ENCODE measurements at regions not wholly inside any gene's neighbourhood (a gene's known extent, or its start where the extent isn't known, plus 50 kb on each side); places are given as distances from the start of the nearest gene placed in this dataset.

DNA sequence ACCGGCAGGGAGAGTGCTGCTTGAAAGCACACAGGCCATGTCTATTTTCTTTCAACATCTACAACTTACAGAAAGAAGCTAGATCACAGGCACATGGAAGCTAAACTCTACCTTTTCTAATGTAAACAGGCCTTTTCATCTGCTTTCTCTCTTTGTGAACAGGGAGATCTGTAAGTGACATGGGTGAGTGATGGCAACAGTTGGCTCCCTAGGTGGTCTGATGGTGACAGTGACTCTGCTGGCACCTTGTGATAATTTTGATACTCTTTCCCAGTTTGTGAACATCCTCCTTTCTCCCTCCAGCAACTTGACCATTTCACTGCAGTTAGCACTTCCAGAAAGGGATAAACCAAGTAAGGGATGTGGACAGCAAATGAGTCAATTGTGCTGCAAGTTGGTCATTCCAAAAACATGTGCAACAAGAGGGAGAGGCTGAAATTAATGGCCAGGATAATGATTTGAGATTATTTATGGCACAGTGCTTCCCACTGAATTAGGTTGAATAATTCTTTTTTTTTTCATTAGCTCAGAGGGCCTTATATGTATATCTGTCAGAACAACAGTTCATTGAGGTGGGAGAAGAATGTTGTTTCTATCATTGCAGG, 89.5 kb downstream of the XCL2 start:
- no peak for DNase-seq

DNA sequence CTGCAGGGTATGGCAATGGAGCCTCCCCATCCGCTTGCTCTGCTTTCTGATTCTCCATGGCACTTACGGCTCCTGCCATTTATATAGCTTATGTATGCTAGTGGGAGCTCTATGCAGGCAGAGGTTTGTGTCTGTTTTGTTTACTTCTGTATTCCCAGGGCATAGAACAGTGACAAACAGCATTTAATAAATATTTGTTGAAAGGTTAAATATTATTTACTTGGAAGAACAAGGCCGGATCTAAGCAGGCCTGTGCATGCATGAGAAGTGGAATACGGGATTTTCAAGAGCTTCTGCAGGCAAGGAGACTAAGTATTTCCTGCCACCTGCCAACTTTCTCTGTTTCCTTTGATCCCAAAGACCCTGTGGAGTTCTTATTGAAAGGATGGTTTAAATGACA, 90.7 kb downstream of the XCL2 start:
- DNase-seq = no peak

DNA sequence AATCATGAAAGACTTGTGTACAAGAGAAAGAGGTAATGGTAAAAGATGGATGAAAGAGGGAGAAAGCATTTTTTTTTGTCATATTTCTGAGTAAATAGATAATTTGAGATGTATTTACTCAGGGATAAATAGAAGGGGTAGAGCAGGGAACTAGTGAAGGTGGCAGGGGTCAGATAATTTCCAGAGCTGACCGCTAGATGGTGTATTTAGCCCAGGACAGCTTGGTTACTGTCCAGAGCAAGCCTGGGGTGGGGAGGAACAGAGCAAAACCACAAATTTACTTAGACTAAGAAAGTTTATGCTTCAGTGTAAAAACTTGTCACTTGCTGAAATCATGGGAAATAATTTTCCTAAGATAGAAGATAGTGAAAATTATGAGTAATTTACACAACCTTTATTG, 91.5 kb downstream of the XCL2 start:
- peak; percentile 9 to 31 for DNase-seq

DNA sequence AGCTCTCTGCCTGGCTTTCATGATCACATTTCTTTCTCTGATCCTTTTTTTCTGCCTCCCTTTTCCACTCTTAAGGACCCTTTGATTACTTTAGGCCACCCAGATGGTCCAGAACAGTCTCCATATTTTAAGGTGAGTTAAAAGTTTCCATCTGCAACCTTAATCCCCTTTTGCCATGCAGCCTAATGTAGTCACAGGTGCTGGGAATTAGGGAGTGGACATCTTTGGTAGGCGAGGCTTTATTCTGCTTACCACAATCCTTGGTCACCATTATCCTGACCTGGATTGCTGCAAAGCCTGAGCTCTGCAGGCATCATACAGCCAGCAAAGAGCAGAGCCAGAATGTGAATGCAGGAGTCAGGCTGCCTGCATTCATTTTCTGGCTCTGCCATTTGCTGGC, 95.9 kb downstream of the XCL2 start:
- no peak for DNase-seq

DNA sequence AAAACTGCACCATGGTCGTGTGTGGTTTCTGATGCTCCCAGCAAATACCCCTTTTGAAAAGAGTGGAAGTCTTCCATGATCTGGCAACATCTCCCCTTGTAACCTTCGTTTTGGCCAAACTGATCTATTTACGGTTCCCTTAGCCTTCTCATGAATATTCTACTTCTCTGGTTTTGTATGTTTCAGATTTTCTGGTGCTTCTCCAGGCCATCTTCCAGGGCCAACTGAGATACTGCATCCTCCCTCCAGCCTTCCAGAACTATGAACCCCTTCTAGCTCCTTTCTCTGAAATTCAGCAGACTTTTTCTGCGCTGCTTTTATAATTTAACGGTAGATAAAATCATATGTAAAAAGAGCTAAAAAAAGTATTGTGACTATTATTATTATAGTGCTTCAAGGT, 97.7 kb downstream of the XCL2 start:
- DNase-seq = no peak

DNA sequence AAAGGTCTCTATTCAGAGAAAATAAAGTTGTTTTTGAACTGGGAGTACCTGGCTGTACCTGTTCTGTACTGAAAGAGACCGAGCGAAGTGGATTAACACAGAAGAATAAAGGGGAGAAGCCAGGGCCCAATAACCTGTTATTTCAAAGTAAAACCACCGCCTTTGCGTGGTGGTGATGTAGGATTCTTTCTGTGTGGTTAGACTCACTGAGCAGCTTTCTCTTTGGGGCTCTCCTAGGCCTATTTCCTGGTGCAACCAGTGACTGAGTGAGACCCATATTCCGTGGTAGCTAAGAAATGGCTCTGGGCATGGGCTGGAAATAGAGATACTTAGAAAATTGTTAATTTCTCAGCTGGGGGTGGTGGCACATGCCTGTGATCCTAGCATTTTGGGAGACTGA, 99.9 kb downstream of the XCL2 start:
- DNase-seq = no peak

DNA sequence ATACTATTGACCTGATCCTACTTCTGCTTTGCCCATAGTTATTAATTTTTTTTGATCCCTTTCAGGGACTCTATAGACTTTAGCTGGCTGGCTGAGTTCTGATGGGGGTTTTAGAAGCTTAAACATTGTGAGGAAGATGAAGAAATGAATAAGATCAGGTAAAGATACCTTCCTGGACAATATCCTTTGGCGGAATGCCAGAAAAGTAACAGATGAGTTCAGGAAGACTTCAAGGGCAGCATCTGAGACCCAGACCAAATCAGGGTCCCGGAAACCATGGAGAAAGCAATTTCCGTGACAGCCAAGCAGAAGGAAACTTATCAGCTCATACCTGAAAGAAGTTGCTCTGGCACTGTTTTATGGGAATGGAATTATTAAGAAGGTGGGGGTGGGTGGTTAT, 100.4 kb downstream of the XCL2 start:
- no peak for DNase-seq

DNA sequence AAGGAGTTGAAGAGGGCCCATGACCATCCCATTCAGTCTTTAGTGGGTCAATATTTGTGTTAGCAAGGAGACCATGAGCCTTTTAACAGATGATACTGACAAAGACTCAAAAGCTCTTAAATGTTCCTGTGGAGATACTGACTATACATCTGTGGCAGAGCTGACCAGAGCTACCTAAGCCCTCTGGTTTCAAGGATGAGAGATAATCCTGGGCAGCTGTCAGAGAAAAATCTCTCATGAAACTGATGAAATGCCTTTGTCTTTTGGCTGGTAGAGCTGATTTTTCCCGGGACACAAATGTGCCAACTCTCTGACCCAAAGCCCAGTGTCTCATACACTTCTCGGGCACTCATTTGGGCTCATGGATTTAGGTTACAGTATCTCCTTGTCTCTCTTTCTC, 100.9 kb downstream of the XCL2 start:
- DNase-seq = no peak

DNA sequence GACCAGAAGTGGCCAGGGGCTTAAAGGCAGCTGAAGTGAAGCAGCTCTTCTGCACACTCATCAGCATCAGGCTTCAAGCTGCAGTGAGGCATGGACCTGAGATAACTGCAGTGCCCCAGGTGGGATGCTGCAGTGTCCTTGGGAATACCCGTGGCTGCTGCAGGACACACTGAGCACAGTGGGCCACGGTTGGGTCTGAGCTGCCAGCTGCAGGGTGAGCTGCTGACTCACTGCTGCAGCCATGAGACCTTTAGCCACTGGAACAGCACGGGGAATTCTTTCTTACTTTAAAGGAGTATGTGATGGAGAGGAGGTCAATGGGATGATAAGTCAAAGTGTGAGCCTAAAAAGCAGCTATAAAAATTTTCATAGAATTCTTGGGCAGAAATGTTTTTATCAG, 102.1 kb downstream of the XCL2 start:
- no peak for DNase-seq

DNA sequence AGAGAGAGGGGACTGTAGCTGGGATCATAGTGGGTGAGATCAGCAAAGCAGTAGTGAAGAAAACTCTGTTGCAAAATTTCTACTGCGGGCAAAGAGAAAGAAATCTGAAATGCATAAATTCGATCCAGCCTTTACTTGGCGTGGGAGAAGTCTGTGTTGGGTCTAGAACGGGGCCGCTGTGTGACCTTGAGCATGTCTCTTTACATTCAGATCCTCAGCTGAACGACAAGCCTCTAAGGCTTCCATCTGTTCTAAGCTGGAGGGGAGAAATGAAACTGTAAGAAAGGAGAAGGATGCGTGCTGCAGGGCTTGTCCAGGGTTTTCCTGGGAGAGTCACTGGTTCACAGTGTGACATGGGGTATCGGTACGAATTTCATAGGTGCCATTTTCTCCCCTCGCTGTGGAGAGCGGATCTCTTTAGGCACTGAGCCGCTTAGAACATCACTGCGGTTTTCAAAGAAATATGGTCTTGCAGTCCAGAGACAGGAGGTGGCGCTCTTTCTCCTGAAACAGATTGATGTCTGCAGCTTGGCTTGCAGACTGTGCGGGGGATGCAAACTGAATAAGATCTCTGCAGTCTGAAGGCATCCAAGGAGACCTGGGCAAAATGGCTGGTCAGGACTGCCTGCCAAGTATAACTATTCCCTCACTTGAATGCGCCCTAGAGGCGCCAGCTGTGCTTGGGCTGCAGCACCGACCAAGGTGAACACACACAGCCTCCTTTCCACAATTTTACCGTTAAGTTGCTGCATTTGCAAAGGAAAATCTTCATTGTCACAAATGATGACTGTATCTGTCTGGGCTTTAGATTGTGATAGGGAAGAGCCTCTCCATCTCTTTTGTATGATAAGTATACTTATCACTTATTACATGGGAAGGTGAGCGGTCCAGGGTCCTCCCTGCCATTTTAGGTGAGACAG, 104.1 kb downstream of the XCL2 start:
- peak; percentile 92 to 93 for DNase-seq

DNA sequence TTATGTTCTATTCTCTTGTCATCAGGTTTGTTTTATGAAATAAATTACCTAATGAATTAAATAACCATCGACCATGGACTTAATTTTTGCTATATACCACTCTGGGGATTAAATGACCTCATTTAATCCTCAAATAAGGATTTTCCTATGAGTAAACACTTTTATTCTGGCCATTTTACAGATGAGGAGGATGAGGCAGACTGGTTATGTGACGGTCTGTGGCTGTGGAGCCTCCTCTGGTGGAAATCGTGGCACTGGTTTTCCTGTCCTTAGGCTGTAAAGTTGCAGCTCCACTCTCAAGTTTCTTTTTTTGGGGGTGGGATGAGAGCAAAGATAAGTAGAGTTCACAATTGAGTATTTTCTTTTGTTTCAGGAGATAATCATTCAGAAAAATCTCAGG, 105.2 kb downstream of the XCL2 start:
- no peak for DNase-seq

DNA sequence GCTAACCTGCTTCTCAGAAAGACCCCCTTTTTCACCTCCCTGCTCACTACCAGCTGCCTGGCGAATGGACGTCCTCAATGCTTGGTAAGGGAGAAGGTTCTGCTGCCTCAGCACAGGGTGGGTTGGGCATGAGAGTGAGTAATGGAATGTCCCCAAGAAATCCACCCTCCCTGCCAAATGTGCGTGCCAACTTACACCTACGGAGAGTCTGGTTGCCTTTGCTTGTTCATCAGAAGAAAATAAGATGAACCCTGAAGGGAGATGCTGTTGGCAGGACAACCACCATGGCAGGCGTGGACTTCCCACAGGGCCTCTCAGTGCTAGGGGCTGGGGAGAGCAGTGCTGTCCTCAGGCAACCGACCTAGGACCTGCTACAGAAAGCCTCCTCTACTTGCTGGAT, 106.0 kb downstream of the XCL2 start:
- no peak for DNase-seq

DNA sequence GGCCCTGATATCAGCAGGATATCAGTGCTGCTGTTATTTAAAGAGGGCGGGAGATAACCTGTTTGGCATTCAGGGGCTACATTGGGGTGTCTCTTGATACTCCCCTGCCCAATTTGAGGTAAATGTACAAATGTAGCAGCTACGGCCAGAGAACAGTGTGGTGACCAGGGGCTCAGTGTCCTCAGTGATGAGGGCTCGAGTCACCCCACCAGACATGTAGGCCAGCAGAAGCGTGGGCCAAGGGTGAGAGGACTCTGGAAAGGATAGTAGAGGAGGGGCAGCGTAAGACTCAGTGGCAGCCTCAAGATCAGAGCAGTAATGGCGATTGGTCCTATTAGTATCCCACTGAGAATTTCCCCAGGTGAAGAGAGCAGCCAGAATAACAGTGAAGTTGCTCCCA, 108.4 kb downstream of the XCL2 start:
- DNase-seq = no peak

DNA sequence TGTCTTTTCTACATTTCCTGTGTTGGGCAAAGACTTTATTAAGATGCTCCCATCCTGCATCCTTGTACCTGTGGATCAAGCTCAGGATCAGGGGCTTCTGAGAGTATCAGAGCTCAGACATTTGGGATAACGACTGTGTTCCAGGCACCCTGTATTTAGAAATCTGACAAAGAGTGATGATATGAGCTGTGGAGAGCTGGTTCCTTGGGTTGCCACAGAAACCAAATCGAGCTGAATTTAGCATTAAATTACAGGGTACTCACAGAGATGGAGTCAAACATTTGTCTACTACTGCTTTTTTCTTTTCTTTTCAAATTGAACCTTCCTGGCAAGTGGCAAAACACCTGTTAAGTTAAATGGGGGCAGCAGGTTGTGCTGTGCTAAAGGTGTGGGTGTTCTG, 110.6 kb downstream of the XCL2 start:
- no peak for DNase-seq

DNA sequence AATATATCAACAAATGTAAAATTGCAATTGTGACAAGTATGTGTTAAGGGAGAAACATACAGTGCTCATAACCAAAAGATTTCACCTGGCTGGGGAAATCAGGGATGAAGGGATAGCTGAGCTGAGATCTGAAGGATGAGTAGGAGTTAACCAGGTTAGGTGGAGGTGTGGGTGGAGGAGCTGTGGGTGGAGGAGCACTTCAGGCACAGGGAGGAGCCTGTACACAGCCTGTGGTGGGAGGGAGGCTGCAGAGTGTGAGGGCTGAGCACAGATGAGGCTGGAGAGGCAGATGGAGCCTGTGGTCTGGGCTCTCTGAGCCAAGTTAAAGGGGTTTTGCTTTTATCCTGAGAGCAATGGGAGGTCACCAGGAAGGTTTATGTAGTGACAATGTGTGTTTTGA, 111.9 kb downstream of the XCL2 start:
- DNase-seq = no peak

DNA sequence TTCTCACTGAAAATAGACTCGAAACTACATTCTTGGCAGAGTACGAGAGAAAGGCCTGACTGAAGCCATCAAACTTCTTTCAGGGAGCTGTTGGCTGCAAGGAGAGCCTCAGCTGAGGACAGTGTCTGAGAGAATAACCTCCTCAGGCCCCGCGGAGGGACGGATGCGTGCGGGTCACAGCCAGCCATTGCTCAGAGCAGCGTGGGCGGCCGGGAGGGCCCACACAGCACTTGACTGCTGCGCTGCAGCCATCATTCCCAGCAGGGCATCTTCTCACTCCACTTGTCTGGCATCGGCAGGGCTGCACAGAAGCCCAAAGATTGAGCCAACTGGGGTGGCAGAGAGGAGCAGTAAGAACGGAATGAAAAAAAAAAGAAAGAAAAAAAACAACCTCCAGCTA, 113.5 kb downstream of the XCL2 start:
- DNase-seq = no peak

DNA sequence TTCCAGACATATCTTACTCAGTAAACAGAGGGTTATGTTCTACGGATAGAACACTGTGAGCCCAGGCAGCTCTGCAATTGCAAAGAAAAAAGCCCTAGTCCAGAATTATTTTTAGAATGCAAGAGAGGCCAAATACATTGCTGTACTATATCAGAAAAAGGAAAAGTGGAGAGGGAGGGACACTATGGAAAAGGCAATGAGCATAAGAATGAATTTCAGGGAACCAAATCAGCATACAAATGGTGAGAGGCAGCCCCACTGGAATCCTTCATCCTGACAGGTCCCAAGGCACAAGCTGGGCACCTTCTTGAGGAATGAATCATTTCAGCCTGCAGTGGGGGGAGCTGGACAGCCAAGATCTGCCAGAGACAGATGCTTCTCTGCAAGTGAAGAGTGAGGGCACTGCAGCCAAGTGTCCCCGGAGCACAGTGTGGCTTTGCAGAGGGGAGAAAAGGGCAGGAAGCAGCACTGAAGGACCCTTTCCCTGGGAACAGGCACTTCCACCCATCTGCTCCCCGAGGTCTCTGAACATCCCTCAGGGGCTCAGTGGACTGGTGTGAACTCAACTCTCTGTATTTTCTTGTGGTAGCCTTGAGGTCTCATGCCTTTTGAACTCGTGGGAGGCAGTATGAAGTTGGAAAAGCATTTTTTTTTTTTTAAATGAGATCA, 115.6 kb downstream of the XCL2 start:
- DNase-seq = no peak

DNA sequence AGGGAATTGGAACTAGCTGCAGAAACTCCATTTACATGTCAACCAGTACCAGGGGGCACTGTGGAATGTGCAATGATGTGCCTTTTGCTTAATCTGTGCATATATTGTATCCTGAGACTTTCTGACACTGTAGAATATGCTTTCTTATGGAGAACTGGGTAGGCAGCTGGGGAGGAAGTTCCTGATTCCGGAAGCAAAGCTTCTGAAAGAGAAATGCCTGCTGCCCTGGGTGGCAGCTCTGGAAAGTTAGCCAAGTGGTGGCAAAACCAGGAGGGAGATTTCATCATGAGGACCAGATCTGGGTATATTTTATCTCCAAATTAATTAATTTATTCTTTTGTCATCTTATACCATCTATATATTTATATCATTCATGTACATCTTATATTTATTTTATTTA, 116.7 kb downstream of the XCL2 start:
- DNase-seq = no peak

DNA sequence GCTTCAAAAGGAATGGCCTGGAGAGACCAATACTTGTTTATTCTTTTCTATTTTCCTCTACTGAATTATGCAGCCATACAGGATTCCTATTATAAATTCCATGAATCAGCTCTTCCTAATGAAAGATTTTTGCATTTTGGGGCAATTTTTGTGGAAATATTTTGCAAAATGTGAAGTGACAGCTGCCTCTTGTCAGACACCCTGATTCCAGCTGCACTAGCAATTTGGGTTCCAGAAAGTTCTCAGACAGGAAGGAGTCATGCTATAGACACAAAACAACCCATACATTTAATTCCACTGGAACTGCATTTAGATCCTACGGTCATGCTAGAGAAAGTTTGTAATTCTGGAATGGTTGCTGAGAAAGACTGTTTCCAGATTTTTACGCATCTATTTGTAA, 119.5 kb downstream of the XCL2 start:
- DNase-seq = no peak

DNA sequence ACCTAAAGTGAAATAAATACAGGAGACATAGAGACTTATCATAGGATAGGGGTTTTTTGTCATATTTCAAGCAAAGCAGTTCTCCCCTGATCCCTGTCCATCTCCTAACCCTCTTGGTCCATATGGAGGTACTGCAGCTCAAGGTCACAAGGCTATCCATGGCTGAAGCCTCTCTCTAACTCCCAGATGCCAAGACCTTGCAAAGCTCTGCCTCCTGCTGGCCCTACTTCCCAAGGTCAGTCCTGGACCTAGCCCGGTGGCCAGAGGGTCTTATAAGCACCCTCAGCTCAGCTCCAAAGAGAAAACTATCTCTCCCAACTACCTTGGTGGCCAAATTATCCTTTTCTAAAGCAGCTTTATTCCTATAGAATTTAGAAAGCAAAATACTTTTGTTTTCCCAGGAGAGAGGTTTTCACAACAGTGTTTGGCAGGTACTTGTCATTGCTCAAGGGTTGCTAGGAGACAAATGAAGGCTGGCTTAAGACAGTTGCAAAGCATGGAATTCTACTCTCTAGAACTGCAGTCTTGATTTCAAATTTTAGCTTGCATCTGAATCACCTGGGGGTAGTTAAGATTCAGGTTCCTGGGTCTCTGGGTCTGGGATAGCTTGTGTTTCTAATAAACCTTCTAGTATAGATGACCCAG, 121.5 kb downstream of the XCL2 start:
- no peak for DNase-seq

DNA sequence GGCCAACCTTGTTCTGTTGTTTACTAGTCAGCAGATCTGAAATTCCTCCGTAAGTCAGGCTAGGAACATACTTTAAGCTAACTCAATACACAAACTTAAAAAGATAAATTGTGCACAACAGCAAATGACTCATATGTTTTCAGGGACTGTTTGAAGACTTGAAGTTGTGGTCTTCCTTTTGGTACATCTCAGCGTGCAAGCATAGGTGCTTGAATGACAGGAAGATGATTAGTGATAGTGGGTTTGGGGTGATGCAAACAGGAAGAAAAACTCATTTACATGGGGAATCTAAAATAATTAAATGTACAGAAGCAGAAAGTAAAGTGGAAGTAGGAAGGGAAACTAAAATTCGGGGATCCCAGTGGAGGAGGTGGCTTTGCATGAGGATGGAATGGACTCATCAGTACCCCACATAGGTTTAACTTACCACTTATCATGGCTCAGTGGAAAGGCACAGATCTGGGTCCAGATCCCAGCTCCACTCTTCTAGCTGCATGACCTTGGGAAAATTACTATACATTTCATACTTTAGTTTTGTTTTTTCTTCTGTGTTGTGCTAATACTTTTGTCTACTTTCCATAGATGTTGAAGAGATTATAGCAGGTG, 122.3 kb downstream of the XCL2 start:
- no peak for DNase-seq

DNA sequence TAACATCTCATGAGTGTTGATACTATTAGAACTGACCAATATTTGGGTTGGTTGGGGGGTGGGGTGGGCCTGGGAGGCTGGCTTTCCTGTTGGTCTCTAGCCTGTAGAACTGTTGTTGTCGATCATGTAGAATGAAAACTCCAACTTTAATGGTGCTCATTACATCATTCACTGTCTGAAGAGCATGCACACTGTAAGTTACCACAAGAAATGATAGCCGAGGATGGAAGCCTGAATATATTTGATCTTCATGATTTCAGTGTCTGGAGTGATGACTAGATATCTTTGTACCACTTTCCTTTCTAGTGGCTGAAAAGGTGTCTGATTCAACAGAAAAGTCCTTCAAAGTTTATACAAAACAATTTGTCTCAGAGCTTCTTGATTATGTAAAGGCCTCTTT, 123.6 kb downstream of the XCL2 start:
- DNase-seq = no peak

DNA sequence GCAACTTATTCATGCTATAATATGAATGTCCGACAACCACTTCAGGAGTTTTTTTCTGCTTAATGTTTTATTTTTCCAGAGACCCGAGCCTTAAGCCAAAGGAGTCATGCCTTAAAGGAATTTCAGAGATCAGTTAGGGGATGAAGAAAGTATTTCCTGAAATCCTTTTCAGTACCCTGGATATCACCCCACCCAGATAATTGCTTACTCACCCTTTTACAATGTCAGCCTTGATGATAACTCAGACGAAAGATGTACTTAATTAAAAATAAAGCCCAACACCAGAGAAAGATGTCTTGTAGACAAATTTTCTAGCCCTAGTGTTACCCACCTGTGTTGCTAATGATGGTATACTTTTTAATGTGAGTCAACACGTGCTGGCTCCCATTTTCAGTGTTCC, 124.1 kb downstream of the XCL2 start:
- DNase-seq = no peak

Data from AML-193 (cell line).